Transverse colon (tissue), 4 donors: ENCODE measurements at regions not wholly inside any gene's neighbourhood (a gene's known extent, or its start where the extent isn't known, plus 50 kb on each side); places are given as distances from the start of the nearest gene placed in this dataset.

Experiments
- CTCF ChIP-seq, 5 experiments: fragments of 200-600 bp in 3 of 5; fragments of 450-650 bp in 2 of 5; sonication (generic) in 3 of 5; IDR thresholded peaks; 1 replicate in 2 of 5; 2 replicates in 3 of 5; pipeline ENCODE4 v1.5.1; 2016 to 2017; ENCODE audit warnings: antibody characterized with exemption in 5 of 5, inconsistent platforms in 3 of 5, mild to moderate bottlenecking in 2 of 5, moderate library complexity in 1 of 5
- EP300 ChIP-seq: sonication (generic); formaldehyde crosslinking; IDR thresholded peaks from one replicate; pipeline ENCODE4 v1.6.1; 2017; ENCODE audit warnings: antibody characterized with exemption, low read depth
- POLR2A ChIP-seq: fragments of 450-650 bp; IDR thresholded peaks from one replicate; pipeline ENCODE4 v1.6.1; 2016; ENCODE audit warnings: antibody characterized with exemption, mild to moderate bottlenecking, moderate library complexity
- POLR2AphosphoS5 ChIP-seq, 3 donors: sonication (generic); formaldehyde crosslinking; IDR thresholded peaks; one replicate each; pipeline ENCODE4 v1.6.1; 2016; ENCODE audit warnings: antibody characterized with exemption in 3 of 3

GRCh38 chr17:17419631-17420030 is 57.2 kb upstream of the MED9 start:
- TF ChIP-seq EP300 (no peak), CTCF (IDR thresholded peaks at IDR 0.05) (no peak), POLR2A (no peak), POLR2AphosphoS5 (IDR thresholded peaks at IDR 0.05) (no peak)
